ENCODE measurements at regions not wholly inside any gene's neighbourhood (a gene's known extent, or its start where the extent isn't known, plus 50 kb on each side); places are given as distances from the start of the nearest gene placed in this dataset.

- H3K9ac ChIP-seq (ENCODE audit: low read length in 3 of 3) = peak overlapping the region in 1 of 3 donors; percentile 17
- no peaks in the 10 kb centered on the region for H3K27me3 ChIP-seq (ENCODE audit: control insufficient read depth, insufficient read depth, low read length)
- no peaks in the 10 kb centered on the region for H3K9me3 ChIP-seq (ENCODE audit: control insufficient read depth in 2 of 3, insufficient read depth in 1 of 3, low read length in 3 of 3)
- DNase-seq (peak in 2 of 5 donors; percentile 28 to 29), FAIRE-seq (no peak)
- no peaks in the 10 kb centered on the region for H3K36me3 ChIP-seq (ENCODE audit: control insufficient read depth in 2 of 3, insufficient read depth in 3 of 3, low read length in 3 of 3)
- intact Hi-C loops (cut with DNase I) = no loop called here
- no peak for TF ChIP-seq CTCF (IDR thresholded peaks at IDR 0.05; ENCODE audit: borderline replicate concordance, extremely low read depth, insufficient read depth)
- peak overlapping the region; percentile 77 to 90 for H3K27ac ChIP-seq (ENCODE audit: low read depth in 2 of 2, low read length in 2 of 2)
- H3K4me1 ChIP-seq (ENCODE audit: control insufficient read depth in 2 of 3, insufficient read depth in 2 of 3, low read depth in 1 of 3, low read length in 3 of 3) = peaks cover 0 to 36% (median 16%) of the 10 kb centered on the region in 3 donors
- H3K4me3 ChIP-seq (ENCODE audit: low read length in 3 of 3) = no peak overlapping the region
These were observed 110.0 kb upstream of the SERBP1 start for GRCh38 chr1:67540025-67540732.

- H3K27me3 ChIP-seq (ENCODE audit: control insufficient read depth, insufficient read depth, low read length) = no peaks in the 10 kb centered on the region
- intact Hi-C loops (cut with DNase I) = no loop called here
- peak overlapping the region; percentile 77 for H3K27ac ChIP-seq (ENCODE audit: low read depth in 2 of 2, low read length in 2 of 2)
- no peak for FAIRE-seq
- no peak for TF ChIP-seq CTCF (IDR thresholded peaks at IDR 0.05; ENCODE audit: borderline replicate concordance, extremely low read depth, insufficient read depth)
- H3K9me3 ChIP-seq (ENCODE audit: control insufficient read depth in 2 of 3, insufficient read depth in 1 of 3, low read length in 3 of 3) = no peaks in the 10 kb centered on the region
- H3K4me3 ChIP-seq (ENCODE audit: low read length in 3 of 3) = no peak overlapping the region
- no peak for DNase-seq
- H3K36me3 ChIP-seq (ENCODE audit: control insufficient read depth in 2 of 3, insufficient read depth in 3 of 3, low read length in 3 of 3) = no peaks in the 10 kb centered on the region
- peak overlapping the region in 1 of 3 donors; percentile 17 for H3K9ac ChIP-seq (ENCODE audit: low read length in 3 of 3)
- H3K4me1 ChIP-seq (ENCODE audit: control insufficient read depth in 2 of 3, insufficient read depth in 2 of 3, low read depth in 1 of 3, low read length in 3 of 3) = peaks cover 0 to 35% (median 16%) of the 10 kb centered on the region in 3 donors
These were observed 110.5 kb upstream of the SERBP1 start for GRCh38 chr1:67540733-67541125.

- Histone ChIP-seq H3K27me3 (ENCODE audit: control insufficient read depth, insufficient read depth, low read length) (no peaks in the 10 kb centered on the region), H3K4me3 (ENCODE audit: low read length in 3 of 3) (no peak overlapping the region), H3K27ac (ENCODE audit: low read depth in 2 of 2, low read length in 2 of 2) (no peak overlapping the region), H3K9me3 (ENCODE audit: control insufficient read depth in 2 of 3, insufficient read depth in 1 of 3, low read length in 3 of 3) (no peaks in the 10 kb centered on the region), H3K36me3 (ENCODE audit: control insufficient read depth in 2 of 3, insufficient read depth in 3 of 3, low read length in 3 of 3) (no peaks in the 10 kb centered on the region), H3K9ac (ENCODE audit: low read length in 3 of 3) (no peak overlapping the region), H3K4me1 (ENCODE audit: control insufficient read depth in 2 of 3, insufficient read depth in 2 of 3, low read depth in 1 of 3, low read length in 3 of 3) (peaks cover 0 to 19% (median 14%) of the 10 kb centered on the region in 3 donors)
- FAIRE-seq (no peak), DNase-seq (no peak)
- no peak for TF ChIP-seq CTCF (IDR thresholded peaks at IDR 0.05; ENCODE audit: borderline replicate concordance, extremely low read depth, insufficient read depth)
- intact Hi-C loops (cut with DNase I) = no loop called here
These were observed 112.5 kb upstream of the SERBP1 start for GRCh38 chr1:67542747-67543146.

All from kidney (tissue), 13 donors.